ENCODE measurements at regions not wholly inside any gene's neighbourhood (a gene's known extent, or its start where the extent isn't known, plus 50 kb on each side); places are given as distances from the start of the nearest gene placed in this dataset.

- TF ChIP-seq, protein P1, sequence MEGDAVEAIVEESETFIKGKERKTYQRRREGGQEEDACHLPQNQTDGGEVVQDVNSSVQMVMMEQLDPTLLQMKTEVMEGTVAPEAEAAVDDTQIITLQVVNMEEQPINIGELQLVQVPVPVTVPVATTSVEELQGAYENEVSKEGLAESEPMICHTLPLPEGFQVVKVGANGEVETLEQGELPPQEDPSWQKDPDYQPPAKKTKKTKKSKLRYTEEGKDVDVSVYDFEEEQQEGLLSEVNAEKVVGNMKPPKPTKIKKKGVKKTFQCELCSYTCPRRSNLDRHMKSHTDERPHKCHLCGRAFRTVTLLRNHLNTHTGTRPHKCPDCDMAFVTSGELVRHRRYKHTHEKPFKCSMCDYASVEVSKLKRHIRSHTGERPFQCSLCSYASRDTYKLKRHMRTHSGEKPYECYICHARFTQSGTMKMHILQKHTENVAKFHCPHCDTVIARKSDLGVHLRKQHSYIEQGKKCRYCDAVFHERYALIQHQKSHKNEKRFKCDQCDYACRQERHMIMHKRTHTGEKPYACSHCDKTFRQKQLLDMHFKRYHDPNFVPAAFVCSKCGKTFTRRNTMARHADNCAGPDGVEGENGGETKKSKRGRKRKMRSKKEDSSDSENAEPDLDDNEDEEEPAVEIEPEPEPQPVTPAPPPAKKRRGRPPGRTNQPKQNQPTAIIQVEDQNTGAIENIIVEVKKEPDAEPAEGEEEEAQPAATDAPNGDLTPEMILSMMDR (IDR thresholded peaks at IDR 0.05; ENCODE audit: extremely low read depth, low read depth, low read length): no peak
- H3K27ac ChIP-seq (ENCODE audit: low read depth, low read length): no peak overlapping the region
Observed at GRCh38 chr16:86225905-86226371, 284.4 kb upstream of the FOXF1 start.

GRCh38 chr16:86227041-86227440, 283.3 kb upstream of the FOXF1 start:
- no peaks in the 10 kb centered on the region for H3K36me3 ChIP-seq (ENCODE audit: insufficient read depth, low read length)
- H3K79me2 ChIP-seq (ENCODE audit: insufficient read depth, low read length): no peaks in the 10 kb centered on the region
- no peak overlapping the region for H2AFZ ChIP-seq (ENCODE audit: low read length)
- H3K4me3 ChIP-seq (ENCODE audit: insufficient read depth, low read length): no peak overlapping the region
- no peaks in the 10 kb centered on the region for H3K9me3 ChIP-seq (ENCODE audit: low read depth, low read length)
- H3K27me3 ChIP-seq (ENCODE audit: insufficient read depth, low read length): peaks cover 30% of the 10 kb centered on the region
- H3K4me2 ChIP-seq (ENCODE audit: insufficient read depth, low read length): no peak overlapping the region
- H3K27ac ChIP-seq (ENCODE audit: low read depth, low read length): no peak overlapping the region
- H3K4me1 ChIP-seq (ENCODE audit: insufficient read depth, low read length): peaks cover 18% of the 10 kb centered on the region
- H4K20me1 ChIP-seq (ENCODE audit: insufficient read depth, low read length): no peaks in the 10 kb centered on the region
- peak; percentile 1 for DNase-seq (ENCODE audit: insufficient read length, low spot score, missing footprints)
- TF ChIP-seq, protein P1 (IDR thresholded peaks at IDR 0.05; ENCODE audit: extremely low read depth, low read depth, low read length): no peak

More at GRCh38 chr16:86225905-86226371, 284.4 kb upstream of the FOXF1 start:
- Histone ChIP-seq H3K79me2 (ENCODE audit: insufficient read depth, low read length) (no peaks in the 10 kb centered on the region), H4K20me1 (ENCODE audit: insufficient read depth, low read length) (no peaks in the 10 kb centered on the region), H3K9me3 (ENCODE audit: low read depth, low read length) (no peaks in the 10 kb centered on the region), H3K4me2 (ENCODE audit: insufficient read depth, low read length) (no peak overlapping the region), H3K4me3 (ENCODE audit: insufficient read depth, low read length) (no peak overlapping the region), H2AFZ (ENCODE audit: low read length) (no peak overlapping the region), H3K27me3 (ENCODE audit: insufficient read depth, low read length) (peaks cover 37% of the 10 kb centered on the region), H3K36me3 (ENCODE audit: insufficient read depth, low read length) (no peaks in the 10 kb centered on the region), H3K4me1 (ENCODE audit: insufficient read depth, low read length) (peaks cover 18% of the 10 kb centered on the region)
- DNase-seq (ENCODE audit: insufficient read length, low spot score, missing footprints): peak; percentile 31

- TF ChIP-seq, protein P1 (IDR thresholded peaks at IDR 0.05; ENCODE audit: extremely low read depth, low read depth, low read length): no peak
- H3K9me3 ChIP-seq (ENCODE audit: low read depth, low read length): no peaks in the 10 kb centered on the region
- no peaks in the 10 kb centered on the region for H3K36me3 ChIP-seq (ENCODE audit: insufficient read depth, low read length)
- peaks cover 30% of the 10 kb centered on the region for H3K27me3 ChIP-seq (ENCODE audit: insufficient read depth, low read length)
- DNase-seq (ENCODE audit: insufficient read length, low spot score, missing footprints): no peak
- peaks cover 12% of the 10 kb centered on the region for H3K4me1 ChIP-seq (ENCODE audit: insufficient read depth, low read length)
- no peak overlapping the region for H2AFZ ChIP-seq (ENCODE audit: low read length)
- no peak overlapping the region for H3K4me3 ChIP-seq (ENCODE audit: insufficient read depth, low read length)
- H3K27ac ChIP-seq (ENCODE audit: low read depth, low read length): no peak overlapping the region
- no peak overlapping the region for H3K4me2 ChIP-seq (ENCODE audit: insufficient read depth, low read length)
- H3K79me2 ChIP-seq (ENCODE audit: insufficient read depth, low read length): no peaks in the 10 kb centered on the region
- H4K20me1 ChIP-seq (ENCODE audit: insufficient read depth, low read length): no peaks in the 10 kb centered on the region
Observed at GRCh38 chr16:86227801-86228200, 282.5 kb upstream of the FOXF1 start.

GRCh38 chr16:86228713-86229112, 281.6 kb upstream of the FOXF1 start:
- Histone ChIP-seq H3K36me3 (ENCODE audit: insufficient read depth, low read length) (no peaks in the 10 kb centered on the region), H3K9me3 (ENCODE audit: low read depth, low read length) (no peaks in the 10 kb centered on the region), H3K4me2 (ENCODE audit: insufficient read depth, low read length) (no peak overlapping the region), H2AFZ (ENCODE audit: low read length) (no peak overlapping the region), H3K4me1 (ENCODE audit: insufficient read depth, low read length) (peaks cover 4% of the 10 kb centered on the region), H4K20me1 (ENCODE audit: insufficient read depth, low read length) (no peaks in the 10 kb centered on the region), H3K4me3 (ENCODE audit: insufficient read depth, low read length) (no peak overlapping the region), H3K79me2 (ENCODE audit: insufficient read depth, low read length) (no peaks in the 10 kb centered on the region), H3K27ac (ENCODE audit: low read depth, low read length) (no peak overlapping the region), H3K27me3 (ENCODE audit: insufficient read depth, low read length) (peaks cover 30% of the 10 kb centered on the region)
- no peak for DNase-seq (ENCODE audit: insufficient read length, low spot score, missing footprints)
- TF ChIP-seq, protein P1 (IDR thresholded peaks at IDR 0.05; ENCODE audit: extremely low read depth, low read depth, low read length): no peak
